OCI-LY1 (cell line): ENCODE measurements at regions not wholly inside any gene's neighbourhood (a gene's known extent, or its start where the extent isn't known, plus 50 kb on each side); places are given as distances from the start of the nearest gene placed in this dataset.

Experiments used
- EZH2 ChIP-seq: fragments of 200-600 bp; sonication (generic), shearing (Covaris generic); IDR thresholded peaks from 2 replicates; pipeline ENCODE4 v1.8.0; 2017; ENCODE audit warnings: borderline replicate concordance, mixed run types, mild to moderate bottlenecking, antibody characterized with exemption, low read length, moderate library complexity, mixed read lengths
- TF ChIP-seq, protein P1 (sequence below): fragments of 200-600 bp; sonication (generic), shearing (Covaris generic); IDR thresholded peaks from 2 replicates; pipeline ENCODE4 v1.5.1; 2017; ENCODE audit warnings: mild to moderate bottlenecking, antibody characterized with exemption, low read length, moderate library complexity, mixed read lengths

DNA sequence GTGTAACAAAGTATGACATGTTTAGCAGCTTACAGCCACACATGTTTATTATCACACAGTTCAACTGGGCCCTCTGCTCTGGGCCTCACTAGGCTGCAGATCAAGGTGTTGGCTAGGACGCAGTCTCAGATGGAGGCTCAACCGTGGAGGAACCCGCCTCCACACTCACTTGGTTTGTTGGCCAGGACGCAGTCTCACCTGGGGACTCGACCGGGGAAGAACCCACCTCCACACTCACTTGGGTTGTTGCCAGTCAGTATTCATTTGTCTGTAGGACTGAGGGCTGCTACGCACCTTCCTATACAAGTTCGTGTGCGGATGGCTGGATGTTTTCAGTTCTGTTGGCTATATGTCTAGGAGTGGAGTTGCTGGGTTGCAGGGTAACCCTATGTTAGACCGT lies 240.7 kb upstream of the CIBAR2 start:
- TF ChIP-seq, protein P1, sequence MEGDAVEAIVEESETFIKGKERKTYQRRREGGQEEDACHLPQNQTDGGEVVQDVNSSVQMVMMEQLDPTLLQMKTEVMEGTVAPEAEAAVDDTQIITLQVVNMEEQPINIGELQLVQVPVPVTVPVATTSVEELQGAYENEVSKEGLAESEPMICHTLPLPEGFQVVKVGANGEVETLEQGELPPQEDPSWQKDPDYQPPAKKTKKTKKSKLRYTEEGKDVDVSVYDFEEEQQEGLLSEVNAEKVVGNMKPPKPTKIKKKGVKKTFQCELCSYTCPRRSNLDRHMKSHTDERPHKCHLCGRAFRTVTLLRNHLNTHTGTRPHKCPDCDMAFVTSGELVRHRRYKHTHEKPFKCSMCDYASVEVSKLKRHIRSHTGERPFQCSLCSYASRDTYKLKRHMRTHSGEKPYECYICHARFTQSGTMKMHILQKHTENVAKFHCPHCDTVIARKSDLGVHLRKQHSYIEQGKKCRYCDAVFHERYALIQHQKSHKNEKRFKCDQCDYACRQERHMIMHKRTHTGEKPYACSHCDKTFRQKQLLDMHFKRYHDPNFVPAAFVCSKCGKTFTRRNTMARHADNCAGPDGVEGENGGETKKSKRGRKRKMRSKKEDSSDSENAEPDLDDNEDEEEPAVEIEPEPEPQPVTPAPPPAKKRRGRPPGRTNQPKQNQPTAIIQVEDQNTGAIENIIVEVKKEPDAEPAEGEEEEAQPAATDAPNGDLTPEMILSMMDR: no peak
- TF ChIP-seq EZH2: no peak
